Mammary epithelial cell (primary cell): ENCODE measurements at regions not wholly inside any gene's neighbourhood (a gene's known extent, or its start where the extent isn't known, plus 50 kb on each side); places are given as distances from the start of the nearest gene placed in this dataset.

Experiments
- CTCF ChIP-seq, 2 donors: IDR thresholded peaks in 1 of 2; conservative IDR thresholded peaks in 1 of 2; 2 replicates each; pipeline ENCODE4 v1.5.1; 2011 to 2012; ENCODE audit warnings: inconsistent platforms in 2 of 2, low read length in 2 of 2, mild to moderate bottlenecking in 2 of 2, control low read depth in 1 of 2, low read depth in 1 of 2; ENCODE audit not compliant: insufficient read depth in 1 of 2; ENCODE audit errors: extremely low read depth in 1 of 2
- EZH2 ChIP-seq: IDR thresholded peaks from 2 replicates; pipeline ENCODE4 v1.6.1; 2012; ENCODE audit warnings: low read length, inconsistent platforms, borderline replicate concordance

DNA sequence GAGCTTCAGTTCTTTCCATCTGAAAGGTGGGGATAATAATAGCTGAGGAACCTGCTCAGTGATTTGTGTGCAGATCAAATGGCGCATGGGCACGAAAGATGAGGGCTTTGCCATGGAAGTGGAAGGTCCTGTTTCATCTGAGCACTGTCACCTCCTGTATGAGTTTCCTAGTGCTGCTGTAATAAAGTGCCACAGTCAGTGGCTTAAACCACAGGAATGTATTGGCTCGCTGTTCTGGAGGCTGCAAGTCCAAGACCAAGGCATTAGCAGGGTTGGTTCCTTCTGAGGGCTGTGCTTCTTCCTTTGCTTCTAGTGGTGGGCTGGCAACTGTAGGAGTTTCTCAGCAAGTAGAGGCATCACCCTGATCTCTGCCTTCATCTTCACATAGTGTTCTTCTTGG, 51.1 kb upstream of the RBM15 start:
- TF ChIP-seq CTCF (conservative IDR thresholded peaks at IDR 0.05 in 1 of 2, IDR thresholded peaks at IDR 0.05 in 1 of 2; ENCODE audit: extremely low read depth in 1 of 2, insufficient read depth in 1 of 2, low read depth in 1 of 2, low read length in 2 of 2) (no peak), EZH2 (no peak)
